GM23248 (cell line): ENCODE measurements at regions not wholly inside any gene's neighbourhood (a gene's known extent, or its start where the extent isn't known, plus 50 kb on each side); places are given as distances from the start of the nearest gene placed in this dataset.

Experiments
- DNase-seq: peaks from one replicate; pipeline ENCODE4 v3.0.0-alpha.2; 2015
- H2AFZ ChIP-seq: fragments of 200-600 bp; sonication (generic); 2 replicates; pipeline ENCODE4 v1.6.1; 2016; ENCODE audit warnings: antibody characterized with exemption
- H3F3A ChIP-seq: fragments of 200-600 bp; sonication (generic); 2 replicates; pipeline ENCODE4 v1.6.1; 2016; ENCODE audit warnings: mild to moderate bottlenecking, antibody characterized with exemption, mixed run types; ENCODE audit not compliant: insufficient read depth
- H3K27ac ChIP-seq: fragments of 200-600 bp; sonication (generic); 2 replicates; pipeline ENCODE4 v1.5.1; 2016; ENCODE audit warnings: mild to moderate bottlenecking
- H3K27me3 ChIP-seq: fragments of 200-600 bp; sonication (generic); replicated peaks from 2 replicates; pipeline ENCODE4 v1.6.1; 2016; ENCODE audit warnings: mild to moderate bottlenecking; ENCODE audit not compliant: insufficient read depth
- H3K36me3 ChIP-seq: fragments of 200-600 bp; sonication (generic); 2 replicates; pipeline ENCODE4 v1.6.1; 2016; ENCODE audit warnings: low read depth, mild to moderate bottlenecking
- H3K4me1 ChIP-seq: fragments of 200-600 bp; sonication (generic); 2 replicates; pipeline ENCODE4 v1.6.1; 2016; ENCODE audit warnings: mild to moderate bottlenecking; ENCODE audit not compliant: insufficient read depth
- H3K4me2 ChIP-seq: fragments of 200-600 bp; sonication (generic); one replicate; pipeline ENCODE4 v1.6.1; 2016; ENCODE audit warnings: mild to moderate bottlenecking; ENCODE audit not compliant: unreplicated experiment
- H3K4me3 ChIP-seq: fragments of 200-600 bp; sonication (generic); 2 replicates; pipeline ENCODE4 v1.5.1; 2016; ENCODE audit warnings: mild to moderate bottlenecking
- H3K79me2 ChIP-seq: fragments of 200-600 bp; sonication (generic); 2 replicates; pipeline ENCODE4 v1.6.1; 2016; ENCODE audit warnings: mild to moderate bottlenecking; ENCODE audit not compliant: insufficient read depth
- H3K9ac ChIP-seq: fragments of 200-600 bp; sonication (generic); 2 replicates; pipeline ENCODE4 v1.6.1; 2016; ENCODE audit warnings: mild to moderate bottlenecking
- H3K9me2 ChIP-seq: fragments of 200-600 bp; sonication (generic); 2 replicates; pipeline ENCODE4 v1.6.1; 2016; ENCODE audit warnings: mixed run types, mild to moderate bottlenecking, moderate library complexity; ENCODE audit not compliant: insufficient read depth
- H3K9me3 ChIP-seq: fragments of 200-600 bp; sonication (generic); one replicate; pipeline ENCODE4 v1.6.1; 2017; ENCODE audit warnings: low read depth
- H4K20me1 ChIP-seq: fragments of 200-600 bp; sonication (generic); 2 replicates; pipeline ENCODE4 v1.6.0; 2016; ENCODE audit not compliant: insufficient read depth
- EZH2 ChIP-seq: fragments of 200-600 bp; sonication (generic); IDR thresholded peaks from 2 replicates; pipeline ENCODE4 v1.6.1; 2018; ENCODE audit warnings: antibody characterized with exemption, mild to moderate bottlenecking; ENCODE audit not compliant: insufficient read depth, poor library complexity, severe bottlenecking
- EZH2phosphoT487 ChIP-seq: fragments of 200-600 bp; sonication (generic); IDR thresholded peaks from 2 replicates; pipeline ENCODE4 v1.6.1; 2018; ENCODE audit warnings: antibody characterized with exemption, moderate library complexity, mild to moderate bottlenecking, low read depth; ENCODE audit not compliant: insufficient read depth
- WGBS, 2 experiments: methylation state at CpG; one replicate each; pipeline ENCODE4 v1.1.6; 2015 to 2017; ENCODE audit warnings: low lambda C conversion rate in 2 of 2, low coverage in 1 of 2; ENCODE audit errors: missing lambda C conversion rate in 2 of 2; 5-methylcytosine and 5-hydroxymethylcytosine counted together
- in situ Hi-C: fragments of 300-500 bp; cut with MboI; formaldehyde crosslinking; loops from 2 replicates; pipeline ENCODE4 v1.15.0; 2020

DNA sequence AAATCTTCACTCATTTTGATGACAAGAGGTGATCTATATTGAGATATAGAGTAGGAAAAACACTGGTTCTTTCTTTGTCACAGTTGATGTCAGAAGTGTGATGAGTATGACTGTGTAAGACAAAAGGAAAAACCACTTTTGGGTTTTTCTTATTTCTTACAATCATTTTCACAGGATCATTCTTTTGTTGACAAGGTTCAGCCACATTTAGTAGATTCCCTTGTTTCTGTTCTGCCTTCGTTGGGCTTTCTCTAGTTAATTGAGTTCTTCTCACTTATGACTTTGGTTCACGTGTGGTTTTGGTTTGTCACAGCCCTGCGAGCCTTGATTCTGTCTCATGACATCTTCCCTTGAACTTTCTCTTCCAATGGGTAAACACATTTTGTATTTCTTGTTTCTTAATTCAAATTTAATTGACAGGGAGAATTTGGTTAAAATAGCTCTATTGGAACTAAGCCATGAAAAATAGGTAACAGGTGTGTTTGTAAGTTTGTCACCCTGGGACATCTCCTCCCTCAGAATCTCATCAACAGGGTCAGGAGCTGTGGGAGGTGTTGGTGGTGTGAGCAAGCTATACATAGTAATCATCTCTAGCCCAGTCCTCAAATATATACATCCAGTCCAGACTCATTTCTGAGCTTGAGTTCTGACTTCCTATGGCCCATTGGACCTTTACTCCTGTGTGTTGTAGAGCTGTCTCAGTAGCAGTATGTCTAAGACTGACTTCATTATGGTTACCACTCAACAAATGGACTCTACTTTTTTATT, 255.3 kb downstream of the BMP4 start:
- Histone ChIP-seq H3K79me2 (no peaks in the 10 kb centered on the region), H3K27ac (no peak overlapping the region), H3K27me3 (peaks cover under 1% of the 10 kb centered on the region; the same call in 1 of the 2 replicates), H3K4me1 (no peaks in the 10 kb centered on the region), H2AFZ (no peak overlapping the region), H3K36me3 (no peaks in the 10 kb centered on the region), H3K4me3 (no peak overlapping the region), H3K9ac (no peak overlapping the region), H3K9me2 (no peaks in the 10 kb centered on the region), H3K9me3 (no peaks in the 10 kb centered on the region), H3F3A (no peaks in the 10 kb centered on the region), H4K20me1 (no peaks in the 10 kb centered on the region), H3K4me2 (no peak overlapping the region)
- 14 to 22% methylated on average over 3 of the region's 3 CpGs for WGBS, 2 experiments
- in situ Hi-C loops = no loop called here
- no peak for TF ChIP-seq EZH2
- TF ChIP-seq EZH2phosphoT487 = no peak
- no peak for DNase-seq

GRCh38 chr14:53696217-53696965, 260.2 kb downstream of the BMP4 start:
- no peak overlapping the region for H3K27ac ChIP-seq
- no peak for DNase-seq
- no peak overlapping the region for H2AFZ ChIP-seq
- TF ChIP-seq EZH2 = no peak
- no peak for TF ChIP-seq EZH2phosphoT487
- no peaks in the 10 kb centered on the region for H3K36me3 ChIP-seq
- in situ Hi-C loops = no loop called here
- peaks cover 4% of the 10 kb centered on the region; the same call in 1 of the 2 replicates for H3K27me3 ChIP-seq
- no peaks in the 10 kb centered on the region for H3K9me3 ChIP-seq
- WGBS, 2 experiments = 40 to 62% methylated on average over 3 of the region's 3 CpGs
- H3K4me2 ChIP-seq = no peak overlapping the region
- H4K20me1 ChIP-seq = no peaks in the 10 kb centered on the region
- H3K79me2 ChIP-seq = no peaks in the 10 kb centered on the region
- no peaks in the 10 kb centered on the region for H3F3A ChIP-seq
- no peaks in the 10 kb centered on the region for H3K9me2 ChIP-seq
- no peak overlapping the region for H3K4me3 ChIP-seq
- H3K4me1 ChIP-seq = no peaks in the 10 kb centered on the region
- H3K9ac ChIP-seq = no peak overlapping the region

GRCh38 chr14:53695692-53696214, 260.9 kb downstream of the BMP4 start:
- TF ChIP-seq EZH2 (no peak), EZH2phosphoT487 (no peak)
- Histone ChIP-seq H3K9me3 (no peaks in the 10 kb centered on the region), H4K20me1 (no peaks in the 10 kb centered on the region), H3K79me2 (no peaks in the 10 kb centered on the region), H3K4me3 (no peak overlapping the region), H3F3A (no peaks in the 10 kb centered on the region), H3K36me3 (no peaks in the 10 kb centered on the region), H3K9me2 (no peaks in the 10 kb centered on the region), H2AFZ (no peak overlapping the region), H3K4me1 (no peaks in the 10 kb centered on the region), H3K9ac (no peak overlapping the region), H3K4me2 (no peak overlapping the region), H3K27me3 (peaks cover 4% of the 10 kb centered on the region; the same call in 1 of the 2 replicates), H3K27ac (no peak overlapping the region)
- in situ Hi-C loops = no loop called here
- no peak for DNase-seq
- 76 to 79% methylated on average over 2 of the region's 2 CpGs for WGBS, 2 experiments

- 16 to 41% methylated on average over 1 of the region's 1 CpG for WGBS, 2 experiments
- Histone ChIP-seq H3F3A (no peaks in the 10 kb centered on the region), H3K4me1 (no peaks in the 10 kb centered on the region), H3K36me3 (no peaks in the 10 kb centered on the region), H3K9me3 (no peaks in the 10 kb centered on the region), H3K4me2 (no peak overlapping the region), H3K4me3 (no peak overlapping the region), H3K27ac (no peak overlapping the region), H3K27me3 (peaks cover 4% of the 10 kb centered on the region; the same call in 1 of the 2 replicates), H4K20me1 (no peaks in the 10 kb centered on the region), H2AFZ (no peak overlapping the region), H3K9me2 (no peaks in the 10 kb centered on the region), H3K9ac (no peak overlapping the region), H3K79me2 (no peaks in the 10 kb centered on the region)
- TF ChIP-seq EZH2phosphoT487 (no peak), EZH2 (no peak)
- no peak for DNase-seq
- in situ Hi-C loops = no loop called here
Observed at GRCh38 chr14:53692885-53693284, 263.7 kb downstream of the BMP4 start.
